Vagina (tissue), 2 donors: ENCODE measurements at regions not wholly inside any gene's neighbourhood (a gene's known extent, or its start where the extent isn't known, plus 50 kb on each side); places are given as distances from the start of the nearest gene placed in this dataset.

ENCODE experiments used
- POLR2A ChIP-seq, 2 donors: fragments of 450-650 bp; IDR thresholded peaks; one replicate each; pipeline ENCODE4 v1.6.1; 2017; ENCODE audit warnings: antibody characterized with exemption in 2 of 2, mild to moderate bottlenecking in 2 of 2, moderate library complexity in 2 of 2
- TF ChIP-seq, protein P1 (sequence below), 3 experiments: fragments of 450-650 bp in 2 of 3; fragments of 200-600 bp in 1 of 3; sonication (generic) in 1 of 3; IDR thresholded peaks; one replicate each; pipeline ENCODE4 v1.5.1; 2017 to 2019; ENCODE audit warnings: antibody characterized with exemption in 3 of 3, mild to moderate bottlenecking in 2 of 3, moderate library complexity in 2 of 3

- no peak for TF ChIP-seq POLR2A (IDR thresholded peaks at IDR 0.05)
- TF ChIP-seq, protein P1, sequence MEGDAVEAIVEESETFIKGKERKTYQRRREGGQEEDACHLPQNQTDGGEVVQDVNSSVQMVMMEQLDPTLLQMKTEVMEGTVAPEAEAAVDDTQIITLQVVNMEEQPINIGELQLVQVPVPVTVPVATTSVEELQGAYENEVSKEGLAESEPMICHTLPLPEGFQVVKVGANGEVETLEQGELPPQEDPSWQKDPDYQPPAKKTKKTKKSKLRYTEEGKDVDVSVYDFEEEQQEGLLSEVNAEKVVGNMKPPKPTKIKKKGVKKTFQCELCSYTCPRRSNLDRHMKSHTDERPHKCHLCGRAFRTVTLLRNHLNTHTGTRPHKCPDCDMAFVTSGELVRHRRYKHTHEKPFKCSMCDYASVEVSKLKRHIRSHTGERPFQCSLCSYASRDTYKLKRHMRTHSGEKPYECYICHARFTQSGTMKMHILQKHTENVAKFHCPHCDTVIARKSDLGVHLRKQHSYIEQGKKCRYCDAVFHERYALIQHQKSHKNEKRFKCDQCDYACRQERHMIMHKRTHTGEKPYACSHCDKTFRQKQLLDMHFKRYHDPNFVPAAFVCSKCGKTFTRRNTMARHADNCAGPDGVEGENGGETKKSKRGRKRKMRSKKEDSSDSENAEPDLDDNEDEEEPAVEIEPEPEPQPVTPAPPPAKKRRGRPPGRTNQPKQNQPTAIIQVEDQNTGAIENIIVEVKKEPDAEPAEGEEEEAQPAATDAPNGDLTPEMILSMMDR (IDR thresholded peaks at IDR 0.05), result no peak
These were observed 109.3 kb upstream of the OLFM3 start for GRCh38 chr1:102105931-102106550.
